T-helper 17 cell (primary cell): ENCODE measurements at regions not wholly inside any gene's neighbourhood (a gene's known extent, or its start where the extent isn't known, plus 50 kb on each side); places are given as distances from the start of the nearest gene placed in this dataset.

Experiments used
- ATAC-seq: fragments of 150-1000 bp; cut with Tn5 transposase; 2 replicates; pipeline ENCODE4 v1.10.0; 2021; ENCODE audit warnings: mild to moderate bottlenecking, moderate library complexity
- DNase-seq, 3 donors: peaks; one replicate each; pipeline versions ENCODE4 v3.0.0 to v3.0.0-alpha.2; 2020 to 2021
- H3K9me3 ChIP-seq: one replicate; pipeline ENCODE4 v1.7.0; 2013; ENCODE audit warnings: low read length, mild to moderate bottlenecking; ENCODE audit not compliant: control insufficient read depth, poor library complexity, severe bottlenecking
- H3K27ac Mint-ChIP-seq: one replicate; pipeline ENCODE4 v1.8.0; 2022; ENCODE audit warnings: mild to moderate bottlenecking, moderate library complexity, mixed read lengths
- H3K27me3 Mint-ChIP-seq: one replicate; pipeline ENCODE4 v1.8.0; 2022; ENCODE audit warnings: mixed read lengths
- H3K36me3 Mint-ChIP-seq: one replicate; pipeline ENCODE4 v1.8.0; 2022; ENCODE audit warnings: low read depth, mixed read lengths
- H3K4me1 Mint-ChIP-seq: one replicate; pipeline ENCODE4 v1.8.0; 2022; ENCODE audit warnings: mild to moderate bottlenecking, mixed read lengths
- H3K4me3 Mint-ChIP-seq: one replicate; pipeline ENCODE4 v1.8.0; 2022; ENCODE audit warnings: mild to moderate bottlenecking, moderate library complexity, mixed read lengths

- Mint-ChIP-seq H3K4me1 (no peaks in the 10 kb centered on the region), H3K36me3 (no peaks in the 10 kb centered on the region), H3K4me3 (no peak overlapping the region), H3K27ac (no peak overlapping the region), H3K27me3 (no peaks in the 10 kb centered on the region)
- no peaks in the 10 kb centered on the region for H3K9me3 ChIP-seq
- ATAC-seq (no peak), DNase-seq (no peak)
Observed at GRCh38 chr7:84666651-84667050, 472.1 kb upstream of the SEMA3A start.

GRCh38 chr7:84665339-84665738, 470.8 kb upstream of the SEMA3A start:
- Mint-ChIP-seq H3K27ac (no peak overlapping the region), H3K4me1 (no peaks in the 10 kb centered on the region), H3K27me3 (no peaks in the 10 kb centered on the region), H3K4me3 (no peak overlapping the region), H3K36me3 (no peaks in the 10 kb centered on the region)
- DNase-seq: no peak
- ATAC-seq: no peak
- H3K9me3 ChIP-seq: no peaks in the 10 kb centered on the region

- H3K9me3 ChIP-seq: no peaks in the 10 kb centered on the region
- no peak overlapping the region for H3K4me3 Mint-ChIP-seq
- no peaks in the 10 kb centered on the region for H3K4me1 Mint-ChIP-seq
- no peaks in the 10 kb centered on the region for H3K36me3 Mint-ChIP-seq
- ATAC-seq: no peak
- no peak for DNase-seq
- no peak overlapping the region for H3K27ac Mint-ChIP-seq
- H3K27me3 Mint-ChIP-seq: no peaks in the 10 kb centered on the region
Observed at GRCh38 chr7:84664626-84665025, 470.0 kb upstream of the SEMA3A start.

- DNase-seq (no peak), ATAC-seq (no peak)
- H3K27me3 Mint-ChIP-seq: no peaks in the 10 kb centered on the region
- H3K4me3 Mint-ChIP-seq: no peak overlapping the region
- no peaks in the 10 kb centered on the region for H3K4me1 Mint-ChIP-seq
- no peak overlapping the region for H3K27ac Mint-ChIP-seq
- H3K9me3 ChIP-seq: no peaks in the 10 kb centered on the region
- H3K36me3 Mint-ChIP-seq: no peaks in the 10 kb centered on the region
Observed at GRCh38 chr7:84663224-84663623, 468.6 kb upstream of the SEMA3A start.

GRCh38 chr7:84658286-84658685, 463.7 kb upstream of the SEMA3A start:
- Mint-ChIP-seq H3K27me3 (no peaks in the 10 kb centered on the region), H3K4me1 (no peaks in the 10 kb centered on the region), H3K27ac (no peak overlapping the region), H3K4me3 (no peak overlapping the region), H3K36me3 (no peaks in the 10 kb centered on the region)
- DNase-seq (no peak), ATAC-seq (no peak)
- no peaks in the 10 kb centered on the region for H3K9me3 ChIP-seq

GRCh38 chr7:84654273-84654672, 459.7 kb upstream of the SEMA3A start:
- H3K9me3 ChIP-seq: no peaks in the 10 kb centered on the region
- Mint-ChIP-seq H3K4me1 (no peaks in the 10 kb centered on the region), H3K27me3 (no peaks in the 10 kb centered on the region), H3K4me3 (no peak overlapping the region), H3K36me3 (no peaks in the 10 kb centered on the region), H3K27ac (no peak overlapping the region)
- DNase-seq (no peak), ATAC-seq (no peak)

GRCh38 chr7:84651876-84652275, 457.3 kb upstream of the SEMA3A start:
- no peak for DNase-seq
- Mint-ChIP-seq H3K36me3 (no peaks in the 10 kb centered on the region), H3K4me1 (no peaks in the 10 kb centered on the region), H3K27me3 (no peaks in the 10 kb centered on the region), H3K4me3 (no peak overlapping the region), H3K27ac (no peak overlapping the region)
- ATAC-seq: no peak
- H3K9me3 ChIP-seq: no peaks in the 10 kb centered on the region

GRCh38 chr7:84647797-84648757, 453.5 kb upstream of the SEMA3A start:
- Mint-ChIP-seq H3K4me1 (no peaks in the 10 kb centered on the region), H3K27me3 (no peaks in the 10 kb centered on the region), H3K27ac (no peak overlapping the region), H3K36me3 (no peaks in the 10 kb centered on the region), H3K4me3 (no peak overlapping the region)
- H3K9me3 ChIP-seq: no peaks in the 10 kb centered on the region
- ATAC-seq: no peak
- DNase-seq: no peak

GRCh38 chr7:84642611-84643010, 448.0 kb upstream of the SEMA3A start:
- Mint-ChIP-seq H3K36me3 (no peaks in the 10 kb centered on the region), H3K4me3 (no peak overlapping the region), H3K27me3 (no peaks in the 10 kb centered on the region), H3K4me1 (no peaks in the 10 kb centered on the region), H3K27ac (no peak overlapping the region)
- ATAC-seq (no peak), DNase-seq (no peak)
- peaks cover under 1% of the 10 kb centered on the region for H3K9me3 ChIP-seq

- ATAC-seq (no peak), DNase-seq (no peak)
- H3K4me1 Mint-ChIP-seq: no peaks in the 10 kb centered on the region
- no peak overlapping the region for H3K27ac Mint-ChIP-seq
- no peaks in the 10 kb centered on the region for H3K36me3 Mint-ChIP-seq
- no peaks in the 10 kb centered on the region for H3K27me3 Mint-ChIP-seq
- no peak overlapping the region for H3K4me3 Mint-ChIP-seq
- H3K9me3 ChIP-seq: peaks cover 2% of the 10 kb centered on the region
Observed at GRCh38 chr7:84640637-84641036, 446.0 kb upstream of the SEMA3A start.

- Mint-ChIP-seq H3K4me3 (no peak overlapping the region), H3K36me3 (no peaks in the 10 kb centered on the region), H3K27me3 (no peaks in the 10 kb centered on the region), H3K4me1 (no peaks in the 10 kb centered on the region), H3K27ac (no peak overlapping the region)
- DNase-seq: no peak
- ATAC-seq: no peak
- H3K9me3 ChIP-seq: peaks cover 2% of the 10 kb centered on the region
Observed at GRCh38 chr7:84638339-84638697, 443.7 kb upstream of the SEMA3A start.

- H3K9me3 ChIP-seq: peaks cover 2% of the 10 kb centered on the region
- Mint-ChIP-seq H3K4me1 (no peaks in the 10 kb centered on the region), H3K4me3 (no peak overlapping the region), H3K36me3 (no peaks in the 10 kb centered on the region), H3K27ac (no peak overlapping the region), H3K27me3 (no peaks in the 10 kb centered on the region)
- ATAC-seq (no peak), DNase-seq (no peak)
Observed at GRCh38 chr7:84637568-84638338, 443.2 kb upstream of the SEMA3A start.

- DNase-seq (no peak), ATAC-seq (no peak)
- Mint-ChIP-seq H3K36me3 (no peaks in the 10 kb centered on the region), H3K27ac (no peak overlapping the region), H3K4me3 (no peak overlapping the region), H3K27me3 (no peaks in the 10 kb centered on the region), H3K4me1 (no peaks in the 10 kb centered on the region)
- no peaks in the 10 kb centered on the region for H3K9me3 ChIP-seq
Observed at GRCh38 chr7:84631913-84632312, 437.3 kb upstream of the SEMA3A start.
